Fibroblast of the conjunctiva (primary cell): ENCODE measurements at regions not wholly inside any gene's neighbourhood (a gene's known extent, or its start where the extent isn't known, plus 50 kb on each side); places are given as distances from the start of the nearest gene placed in this dataset.
A peak's percentile ranks its signal among the peaks of the same experiment; 100 is the strongest.

ENCODE experiments used
- DNase-seq: peaks from one replicate; pipeline ENCODE4 v3.0.0-alpha.2; 2010; ENCODE audit warnings: low read depth

DNA sequence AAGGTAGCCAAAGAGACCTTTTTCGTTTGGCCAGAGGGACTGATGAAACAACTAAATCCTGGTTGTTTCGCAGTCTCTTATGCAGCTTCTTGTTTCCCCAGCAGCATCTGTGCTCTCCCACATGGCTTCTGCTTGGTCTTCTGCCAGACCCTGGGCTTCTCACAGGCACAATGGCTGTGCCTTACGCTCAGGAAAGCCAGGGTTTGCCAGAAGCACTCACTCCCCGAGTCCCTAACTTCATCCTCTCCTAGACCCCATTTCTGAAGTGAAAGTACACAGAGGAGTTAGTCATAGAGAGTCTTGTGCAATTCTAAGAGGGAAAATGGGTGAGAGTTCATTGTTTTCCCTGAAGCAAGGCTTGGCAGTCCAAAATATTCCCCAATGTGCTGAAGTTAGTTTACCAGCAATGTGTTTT is 121.7 kb downstream of the EVX1 start:
- DNase-seq, result peak; percentile 86

DNA sequence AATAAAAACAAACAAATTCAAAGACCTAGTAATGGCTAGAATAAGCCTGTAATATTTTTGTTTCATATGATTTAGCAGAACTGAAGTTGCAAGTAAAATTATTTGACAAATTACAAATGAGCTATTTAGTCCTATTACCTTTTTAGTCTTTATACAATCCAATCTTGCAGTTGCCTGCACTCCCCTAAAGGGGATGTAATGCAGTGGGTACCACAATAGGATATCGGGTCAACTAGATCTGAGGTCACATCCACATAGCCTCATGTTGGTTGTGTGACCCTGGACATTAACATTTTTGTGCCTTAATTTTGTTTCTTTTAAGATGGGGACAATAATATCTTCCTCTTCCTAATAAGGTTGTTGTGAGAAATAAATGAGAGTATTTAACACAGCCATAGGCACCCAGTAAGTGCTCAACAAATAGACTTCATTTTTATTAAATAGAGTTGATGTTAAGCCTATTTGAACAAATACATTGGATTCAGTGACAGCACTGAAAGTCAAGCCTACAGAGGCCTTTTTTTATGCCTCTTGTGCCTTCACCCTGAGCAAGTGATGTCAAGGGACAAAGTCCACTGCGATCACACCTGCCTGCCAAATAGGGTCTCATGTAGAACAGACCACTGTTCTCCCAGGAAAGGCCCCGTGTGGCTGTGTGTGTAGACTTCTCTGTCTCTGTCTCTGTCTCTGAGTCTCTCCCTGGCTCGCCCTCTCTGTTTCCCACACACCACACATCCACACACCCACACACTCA is 124.8 kb downstream of the EVX1 start:
- DNase-seq, result no peak

DNA sequence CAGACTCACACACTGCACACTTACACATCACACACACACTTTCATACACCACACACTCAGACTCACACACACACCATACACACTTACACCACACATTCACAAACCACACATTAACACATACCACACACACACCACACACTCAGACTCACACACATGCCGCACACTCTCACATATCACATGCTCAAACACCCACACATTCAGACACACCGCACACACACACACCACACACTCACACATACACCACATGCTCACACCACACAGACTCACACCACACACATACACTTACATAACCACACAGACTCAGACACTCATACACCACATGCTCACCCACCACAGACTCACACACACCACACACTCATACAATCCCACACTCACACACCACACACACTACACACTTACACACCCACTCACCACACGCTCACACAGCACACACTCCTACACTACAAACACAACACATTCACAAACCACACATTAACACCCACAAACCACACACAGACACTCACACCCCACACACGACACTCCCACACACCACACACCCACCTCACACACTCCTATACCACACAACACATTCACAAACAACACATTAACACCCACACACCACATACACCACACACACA is 125.4 kb downstream of the EVX1 start:
- no peak for DNase-seq

DNA sequence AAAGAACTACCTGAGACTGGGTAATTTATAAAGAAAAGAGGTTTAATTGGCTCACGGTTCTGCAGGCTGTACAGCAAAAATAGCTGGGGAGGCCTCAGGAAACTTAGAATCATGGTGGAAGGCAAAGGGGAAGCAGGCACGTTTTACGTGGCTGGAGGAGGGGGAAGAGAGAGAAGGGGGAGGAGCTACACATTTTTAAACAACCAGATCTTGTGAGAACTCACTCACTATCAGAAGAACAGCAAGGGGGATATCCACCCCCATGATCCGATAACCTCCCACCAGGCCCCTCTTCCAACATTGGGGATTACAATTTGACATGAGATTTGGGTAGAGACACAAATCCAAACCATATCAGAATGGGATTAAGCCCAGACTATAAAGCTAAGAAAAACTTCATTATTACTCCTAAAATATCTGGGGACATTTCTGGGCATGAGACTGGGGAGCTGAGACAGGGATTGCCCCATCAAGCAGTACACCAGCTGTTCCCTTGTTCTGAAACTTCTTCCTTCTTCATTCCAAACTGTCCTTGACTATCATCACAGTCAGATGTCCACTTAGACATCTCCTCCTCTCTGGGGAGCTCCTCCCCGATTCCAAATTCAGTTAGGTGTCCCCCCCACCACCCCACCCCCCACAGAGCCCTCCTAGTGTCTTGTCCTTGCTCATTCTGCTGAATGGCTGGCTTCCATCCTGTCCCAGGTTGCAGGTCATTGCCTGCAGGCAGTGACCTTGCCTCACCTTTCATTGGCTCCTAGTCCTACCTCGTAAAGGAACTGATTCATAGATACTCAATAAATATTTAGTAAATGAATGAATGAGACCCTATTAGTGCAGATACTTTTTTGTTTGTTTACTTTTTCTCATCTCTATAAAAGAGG is 132.6 kb downstream of the EVX1 start:
- no peak for DNase-seq

DNA sequence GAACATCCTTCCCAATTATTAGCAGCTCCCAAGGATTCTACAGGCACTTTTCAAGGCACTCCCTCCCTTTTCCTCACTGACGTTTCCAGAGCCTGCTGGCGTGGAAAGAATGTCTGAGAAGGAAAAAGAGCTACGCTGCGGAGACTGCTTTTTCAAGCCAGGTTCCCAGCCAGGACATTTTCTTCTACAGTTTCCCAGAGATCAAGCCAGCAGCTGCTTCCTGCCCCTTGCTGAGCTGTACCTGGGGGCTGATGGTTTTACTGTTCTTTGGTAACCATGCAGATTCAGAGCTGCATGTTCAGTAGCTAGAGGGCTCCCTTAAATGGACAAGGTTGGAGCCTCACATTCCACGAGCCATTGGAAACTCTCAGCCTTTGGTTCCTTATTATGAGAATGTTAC is 133.4 kb downstream of the EVX1 start:
- no peak for DNase-seq

DNA sequence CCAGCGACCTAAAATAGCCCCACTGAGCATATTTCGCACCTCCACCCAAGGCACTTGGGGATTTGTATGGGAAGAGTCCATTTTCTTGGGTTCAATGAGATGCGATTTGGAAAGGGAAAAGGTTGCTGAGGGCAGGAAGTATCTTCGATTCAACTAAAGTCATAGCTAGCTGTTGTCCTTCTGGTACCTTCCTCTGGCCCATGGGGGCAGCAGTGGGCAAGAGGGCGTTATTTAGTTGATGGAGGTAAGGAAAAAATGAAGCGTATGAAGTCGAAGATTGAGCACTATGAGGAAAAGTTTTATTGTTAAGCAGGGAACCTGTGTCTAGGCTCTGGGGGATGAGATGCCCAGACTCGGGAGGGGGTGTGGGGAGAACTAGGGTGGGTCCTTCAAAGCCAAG is 135.4 kb downstream of the EVX1 start:
- DNase-seq, result no peak

DNA sequence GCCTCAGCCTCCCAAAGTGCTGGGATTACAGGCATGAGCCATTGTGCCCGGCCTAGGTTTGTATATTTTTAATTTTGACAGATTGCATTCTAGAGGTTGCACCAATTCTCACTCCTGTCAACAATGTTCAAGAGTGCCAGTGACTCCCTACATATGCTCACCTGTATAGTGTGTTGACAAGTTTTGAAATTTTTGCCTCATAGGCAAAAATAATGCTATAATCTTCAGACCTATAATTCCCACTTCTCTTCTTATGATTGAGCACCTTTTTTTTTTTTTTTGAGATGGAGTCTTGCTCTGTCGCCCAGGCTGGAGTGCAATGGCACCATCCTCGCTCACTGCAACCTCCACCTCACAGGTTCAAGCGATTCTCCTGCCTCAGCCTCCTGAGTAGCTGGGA is 139.7 kb downstream of the EVX1 start:
- DNase-seq, result no peak

DNA sequence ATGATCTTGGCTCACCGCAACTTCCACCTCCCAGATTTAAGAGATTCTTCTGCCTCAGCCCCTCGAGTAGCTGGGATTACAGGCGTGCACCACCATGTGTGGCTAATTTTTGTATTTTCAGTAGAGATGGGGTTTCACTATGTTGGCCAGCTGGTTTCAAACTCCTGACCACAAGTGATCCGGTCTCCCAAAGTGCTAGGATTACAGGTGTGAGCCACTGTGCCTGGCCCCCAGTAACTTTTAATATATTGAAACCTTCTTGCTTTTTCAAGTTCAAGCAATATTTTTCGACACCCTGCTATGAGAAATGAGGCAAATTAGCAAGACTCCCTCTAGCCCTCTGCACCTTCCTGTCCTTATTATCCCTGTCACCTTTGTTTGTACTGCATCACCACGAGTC is 144.0 kb downstream of the EVX1 start:
- DNase-seq, result no peak

DNA sequence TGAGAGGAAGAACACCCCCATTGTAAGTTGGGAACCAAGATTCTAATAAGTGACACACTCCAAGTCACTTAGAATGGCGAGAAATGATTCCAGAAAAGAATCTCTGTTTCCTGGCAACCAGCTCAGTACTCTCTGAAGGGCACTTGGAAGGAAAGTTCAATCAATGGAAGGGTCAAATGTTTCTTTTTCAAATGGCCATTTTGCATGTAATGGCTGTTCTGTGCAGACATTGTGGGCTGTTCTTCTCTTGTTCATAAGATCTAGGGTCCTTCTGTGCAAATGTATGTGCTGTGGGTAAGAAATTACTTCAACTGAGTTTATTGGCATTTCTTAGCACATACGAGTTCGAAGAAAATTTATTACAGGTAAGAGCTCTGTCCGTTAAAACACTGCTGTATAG is 145.3 kb downstream of the EVX1 start:
- DNase-seq, result no peak

DNA sequence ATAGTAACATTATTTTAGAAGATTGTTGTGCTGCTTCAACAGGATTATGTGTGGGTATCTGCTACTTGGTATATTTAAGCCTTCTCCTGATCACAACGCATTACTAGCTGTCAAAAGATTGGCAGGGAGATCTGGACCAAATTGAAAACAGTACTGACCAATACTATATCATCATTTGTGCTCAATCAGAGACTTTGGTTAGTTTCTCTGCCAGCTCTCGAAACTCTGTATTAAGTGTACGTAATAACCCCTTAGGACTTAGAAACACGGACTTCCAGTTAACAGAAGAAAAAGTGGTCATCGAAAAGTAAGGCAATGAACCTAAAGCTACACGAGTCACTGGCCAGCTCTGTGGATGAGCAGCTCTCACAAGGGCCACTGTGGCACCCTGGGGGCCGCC is 146.0 kb downstream of the EVX1 start:
- DNase-seq, result no peak

DNA sequence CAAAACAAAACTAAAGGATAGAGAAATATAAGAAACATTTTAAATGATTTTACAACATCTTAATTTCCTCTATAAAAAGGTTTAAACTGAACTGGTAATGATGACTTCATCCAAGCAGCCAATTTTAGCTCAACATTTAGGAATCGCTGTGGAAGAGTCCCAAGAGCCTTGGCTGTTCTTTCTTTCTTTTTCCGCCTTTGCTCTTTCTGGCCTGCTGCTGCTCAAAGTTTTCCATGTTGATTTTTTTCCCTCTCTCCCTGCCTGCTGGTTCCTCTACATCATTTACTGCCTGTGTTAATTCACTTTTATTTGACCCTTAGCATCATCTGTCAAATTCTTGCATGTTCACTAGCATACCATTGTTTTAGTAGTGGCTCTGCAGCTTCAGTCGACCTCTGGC is 146.9 kb downstream of the EVX1 start:
- DNase-seq, result no peak

DNA sequence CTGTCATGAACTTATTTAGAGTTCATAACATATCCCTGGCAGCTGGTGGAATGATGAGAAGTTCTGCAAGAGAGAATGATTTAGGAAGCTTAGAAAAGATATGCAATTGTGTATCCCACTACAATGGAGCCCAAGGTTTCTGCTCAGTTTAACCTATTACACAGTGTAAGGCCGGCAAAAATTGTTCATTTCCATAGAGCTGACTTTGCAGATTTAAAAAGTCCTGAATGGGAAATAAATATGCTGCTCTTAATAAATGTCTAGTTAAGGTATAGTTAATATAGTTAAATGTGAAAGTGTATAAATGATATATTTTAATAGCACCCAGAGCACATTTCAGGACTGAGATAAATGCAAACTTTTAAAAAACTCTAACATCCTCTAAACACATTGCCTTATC is 149.9 kb downstream of the EVX1 start:
- no peak for DNase-seq

DNA sequence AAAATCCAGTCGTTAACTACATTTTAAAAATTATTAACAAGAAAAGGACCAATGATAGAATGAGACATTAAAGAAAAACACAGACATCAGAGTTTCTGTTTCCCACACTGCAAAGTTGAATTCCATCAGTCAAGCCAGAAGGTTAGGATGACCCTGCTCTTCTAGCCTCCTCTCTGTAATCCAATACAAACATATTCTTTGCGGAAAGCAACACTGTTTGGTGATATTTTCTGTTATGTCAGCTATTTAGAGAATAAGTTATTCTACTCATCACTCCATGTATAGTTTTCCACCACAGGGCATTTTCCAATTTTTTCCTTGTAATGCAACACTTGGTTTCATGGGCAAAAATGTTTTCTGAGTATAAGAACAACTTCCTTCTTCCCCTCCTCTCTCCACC is 152.3 kb downstream of the EVX1 start:
- DNase-seq, result no peak

DNA sequence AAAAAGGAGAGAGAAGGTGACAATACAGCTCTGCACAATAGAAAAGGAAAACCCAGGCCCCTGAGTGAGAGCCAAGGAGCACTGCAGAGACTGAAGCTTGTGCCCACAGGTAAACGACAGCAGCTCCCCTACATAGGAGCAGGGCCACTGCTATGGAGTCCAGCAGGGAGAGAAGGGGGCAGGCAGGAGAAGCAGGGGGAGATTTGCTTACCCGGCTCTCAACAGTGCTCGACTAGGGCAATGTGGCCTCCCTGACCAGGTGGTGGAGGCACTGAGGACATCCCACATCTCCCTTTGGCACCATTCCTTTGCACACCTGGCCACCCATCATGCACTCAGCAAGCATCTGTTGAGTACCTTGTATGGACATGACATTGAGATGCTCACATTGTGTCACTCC is 153.0 kb downstream of the EVX1 start:
- no peak for DNase-seq

DNA sequence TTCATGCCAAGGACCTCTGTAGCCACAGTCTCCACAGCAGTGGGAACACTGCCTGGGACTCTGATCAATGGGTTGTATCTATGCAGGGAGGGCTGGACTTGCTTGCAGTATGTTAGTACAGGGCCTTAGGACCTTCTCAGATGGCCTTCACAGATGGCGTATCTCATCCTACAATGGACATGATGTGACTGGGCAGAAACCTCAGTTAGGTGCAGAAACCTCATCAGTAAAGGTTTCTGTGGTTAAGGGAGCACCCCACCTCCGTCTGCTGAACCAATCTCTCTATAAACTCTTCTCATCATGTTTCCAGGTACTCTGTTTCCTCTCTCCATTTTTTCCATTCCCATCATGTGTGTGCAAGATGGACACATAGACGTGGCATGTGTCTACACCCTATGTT is 154.9 kb downstream of the EVX1 start:
- DNase-seq, result no peak

DNA sequence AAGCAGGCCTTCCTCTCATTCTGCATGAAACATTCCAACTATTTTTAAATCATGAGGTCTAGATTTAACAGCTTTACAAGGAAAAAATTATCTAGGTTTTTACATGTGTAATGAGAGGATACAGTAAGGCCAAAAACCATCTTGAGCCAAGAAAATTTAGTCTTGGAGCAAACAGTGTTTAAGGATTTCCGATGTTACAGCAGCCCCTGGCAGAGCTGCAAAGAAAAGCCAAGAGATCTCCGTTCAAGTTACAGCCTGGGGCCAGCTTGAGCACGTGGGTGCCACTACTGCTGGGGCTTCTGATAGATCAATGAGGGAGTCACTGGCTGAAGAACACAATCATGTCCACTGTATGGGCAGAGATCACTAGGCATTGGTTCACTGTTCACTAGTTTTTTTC is 156.2 kb downstream of the EVX1 start:
- no peak for DNase-seq

DNA sequence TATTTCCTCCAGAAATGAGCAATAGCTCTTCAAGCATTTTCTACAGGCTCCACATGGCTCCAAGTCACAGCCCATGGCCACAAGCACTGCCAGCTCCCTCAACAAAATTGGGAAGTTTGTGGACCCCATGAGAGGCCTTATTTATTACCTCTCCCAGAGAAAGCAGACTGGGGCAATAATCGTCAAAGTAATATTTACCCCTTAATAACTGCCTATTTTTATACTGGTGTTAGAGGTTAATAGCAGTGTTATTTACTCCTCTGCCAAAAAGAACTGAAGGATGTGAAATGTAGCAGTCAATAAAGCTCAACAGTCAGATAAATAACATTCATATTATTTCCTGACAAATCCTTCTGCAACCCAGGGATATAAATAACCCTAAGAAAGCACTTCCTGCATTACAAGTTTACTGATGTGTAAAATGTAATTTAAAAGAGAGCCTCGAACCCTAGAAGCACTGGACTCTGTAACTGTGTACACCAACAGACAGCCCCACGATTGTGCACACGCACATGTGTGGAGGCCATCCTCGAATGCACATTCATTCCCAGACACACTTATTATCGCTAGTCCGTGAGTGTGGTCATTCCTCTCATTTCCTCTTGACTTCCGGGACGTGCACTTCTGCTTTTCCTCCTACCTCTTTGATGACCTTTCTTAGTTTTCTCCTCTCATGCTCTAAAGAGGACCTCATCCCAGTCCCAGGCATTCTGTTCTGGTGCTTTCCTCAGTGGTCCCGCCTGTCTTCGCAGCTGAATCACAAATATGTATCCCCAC is 157.4 kb downstream of the EVX1 start:
- DNase-seq, result no peak

DNA sequence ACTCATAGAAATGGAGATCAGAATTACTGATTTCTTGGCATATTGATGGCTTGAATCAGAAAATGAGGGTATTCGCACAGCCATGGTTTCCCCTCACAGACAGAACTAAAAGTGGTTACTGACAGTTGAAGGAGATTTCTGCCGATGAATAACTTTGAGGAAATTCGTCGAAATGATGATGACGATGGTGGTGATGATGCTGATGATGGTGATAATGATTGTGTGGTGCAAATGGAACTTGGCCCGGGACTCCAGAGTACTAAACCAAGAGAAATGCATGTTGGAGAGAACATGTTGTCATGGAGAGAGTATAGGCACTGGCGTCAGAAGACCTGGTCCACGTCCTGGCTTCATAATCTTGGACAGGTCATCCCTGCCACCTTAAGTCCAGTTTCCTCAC is 163.2 kb downstream of the EVX1 start:
- no peak for DNase-seq

DNA sequence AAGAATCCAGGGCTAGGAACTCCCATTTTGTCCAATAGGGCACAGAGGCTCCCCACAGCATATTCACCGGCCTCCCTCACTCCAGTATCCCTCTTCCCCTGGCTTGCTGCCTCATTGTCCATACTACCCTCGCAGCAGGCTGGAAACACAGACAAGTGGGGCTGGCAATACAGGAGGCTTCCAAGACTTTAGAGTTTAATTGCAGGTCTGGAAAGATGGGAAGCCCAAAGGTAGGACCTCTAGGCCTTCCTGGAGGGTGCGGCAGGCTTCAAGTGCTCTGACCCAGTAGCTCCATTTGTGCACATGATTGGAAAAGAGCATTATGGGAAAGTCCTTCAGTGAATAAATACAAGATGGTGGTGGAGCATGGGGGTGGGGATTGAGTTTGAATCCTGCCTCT is 166.7 kb downstream of the EVX1 start:
- no peak for DNase-seq

DNA sequence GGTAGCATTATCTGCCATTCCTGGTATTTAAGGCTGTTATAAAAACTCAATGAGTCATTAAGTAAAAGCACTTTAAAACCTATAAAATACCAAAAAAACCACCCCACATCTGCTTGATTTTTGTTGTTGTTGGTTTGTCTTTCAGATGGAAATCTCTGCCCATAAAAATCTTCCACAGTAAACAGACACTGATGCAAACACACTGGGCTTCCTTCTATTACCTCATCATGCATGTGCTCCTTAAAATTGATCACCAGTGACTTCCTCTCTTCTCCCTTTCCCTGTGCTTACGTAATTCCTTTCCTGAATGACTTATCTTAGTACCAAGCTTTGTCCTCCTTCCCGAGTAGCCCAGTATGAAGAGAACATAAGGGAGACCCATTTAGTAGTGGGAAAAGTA is 167.2 kb downstream of the EVX1 start:
- DNase-seq, result no peak

DNA sequence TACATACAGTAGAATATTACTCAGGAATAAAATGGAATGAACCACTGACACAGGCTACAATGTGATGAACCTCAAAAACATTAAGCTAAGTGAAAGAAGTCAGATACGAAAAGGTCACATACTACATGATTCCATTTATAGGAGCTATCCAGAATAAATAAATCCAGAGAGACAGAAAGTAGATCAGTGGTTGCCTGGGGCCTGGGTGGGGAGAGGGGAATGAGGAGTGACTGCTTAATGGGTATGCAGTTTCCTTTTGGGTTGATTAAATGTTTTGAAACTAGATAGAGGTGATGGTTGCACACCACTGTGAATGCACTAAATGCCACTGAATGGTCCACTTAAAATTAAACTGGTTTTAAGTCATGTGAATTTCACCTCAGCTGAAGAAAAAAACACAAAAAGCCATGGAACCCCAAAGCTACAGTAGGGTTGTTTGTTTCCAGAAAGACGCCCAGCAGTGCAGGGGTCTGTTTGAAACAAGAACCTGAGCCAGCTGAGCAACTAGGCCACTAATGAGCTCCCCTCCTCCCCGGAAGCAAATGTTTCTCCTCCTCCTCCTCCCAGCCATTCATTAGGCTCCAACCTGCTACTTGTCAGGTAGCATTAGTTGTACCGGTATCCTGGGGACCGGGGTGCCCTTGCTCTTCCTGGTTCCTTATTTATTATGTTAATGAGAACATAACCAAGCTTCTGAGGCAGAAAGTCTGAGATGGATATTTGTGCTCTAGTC is 168.4 kb downstream of the EVX1 start:
- DNase-seq, result no peak

DNA sequence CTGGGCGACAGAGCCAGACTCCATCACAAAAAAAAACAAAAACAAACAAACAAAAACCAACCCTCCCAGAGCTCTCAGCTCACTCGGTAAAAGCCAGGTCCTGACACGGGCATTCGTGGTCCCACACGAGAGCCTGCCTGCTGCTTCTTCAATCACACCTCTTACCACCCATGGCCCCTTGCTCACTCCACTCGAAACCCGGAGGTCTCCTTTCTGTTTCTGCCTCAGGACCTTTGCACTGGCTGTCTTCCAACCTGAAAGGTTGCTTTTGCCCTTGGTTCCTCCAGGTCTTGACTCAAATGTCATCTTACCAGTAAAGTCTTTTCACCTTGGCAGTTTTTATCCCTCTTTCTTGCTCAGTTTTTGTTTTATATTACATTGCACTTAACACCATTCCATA is 169.6 kb downstream of the EVX1 start:
- no peak for DNase-seq
